ENCODE measurements at regions not wholly inside any gene's neighbourhood (a gene's known extent, or its start where the extent isn't known, plus 50 kb on each side); places are given as distances from the start of the nearest gene placed in this dataset.

DNA sequence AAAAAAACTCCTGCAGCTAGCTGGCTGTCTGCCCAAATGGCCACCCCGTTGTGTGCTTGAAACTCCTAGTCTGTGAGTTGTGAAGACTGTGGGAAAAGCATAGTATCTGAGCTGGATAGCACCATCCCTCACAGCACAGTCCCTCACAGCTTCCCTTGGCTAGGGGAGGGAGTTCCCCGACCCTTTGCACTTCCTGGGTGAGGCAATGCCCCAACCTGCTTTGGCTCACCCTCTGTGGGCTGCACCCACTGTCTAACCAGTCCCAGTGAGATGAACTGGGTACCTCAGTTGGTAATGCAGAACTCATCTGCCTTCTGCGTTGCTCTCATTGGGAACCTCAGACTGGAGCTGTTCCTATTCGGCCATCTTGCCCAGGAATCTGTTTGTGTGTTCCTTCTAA, 260.6 kb upstream of the STXBP5 start:
- no peaks in the 10 kb centered on the region for H3K4me1 ChIP-seq (ENCODE audit: control insufficient read depth, insufficient read depth, low read length)
- H3K27me3 ChIP-seq (ENCODE audit: control insufficient read depth, insufficient read depth, low read length): no peaks in the 10 kb centered on the region
- H3K36me3 ChIP-seq (ENCODE audit: control insufficient read depth, insufficient read depth, low read length): no peaks in the 10 kb centered on the region
- H3K27ac ChIP-seq (ENCODE audit: low read length): no peak overlapping the region
- WGBS (ENCODE audit: insufficient coverage, low lambda C conversion rate): no CpG with 5 or more reads among the region's 4 CpGs
- no peak for DNase-seq
- H3K9me3 ChIP-seq (ENCODE audit: control insufficient read depth, low read depth, low read length): no peaks in the 10 kb centered on the region
- no peak overlapping the region for H3K4me3 ChIP-seq (ENCODE audit: low read length)

- Histone ChIP-seq H3K9me3 (ENCODE audit: control insufficient read depth, low read depth, low read length) (no peaks in the 10 kb centered on the region), H3K36me3 (ENCODE audit: control insufficient read depth, insufficient read depth, low read length) (no peaks in the 10 kb centered on the region)
- no peak for DNase-seq
These were observed 260.1 kb upstream of the STXBP5 start for GRCh38 chr6:146944077-146944476.

GRCh38 chr6:146944809-146945208, 259.4 kb upstream of the STXBP5 start:
- Histone ChIP-seq H3K36me3 (ENCODE audit: control insufficient read depth, insufficient read depth, low read length) (no peaks in the 10 kb centered on the region), H3K4me3 (ENCODE audit: low read length) (no peak overlapping the region), H3K27me3 (ENCODE audit: control insufficient read depth, insufficient read depth, low read length) (no peaks in the 10 kb centered on the region), H3K4me1 (ENCODE audit: control insufficient read depth, insufficient read depth, low read length) (no peaks in the 10 kb centered on the region), H3K27ac (ENCODE audit: low read length) (no peak overlapping the region), H3K9me3 (ENCODE audit: control insufficient read depth, low read depth, low read length) (no peaks in the 10 kb centered on the region)
- 70% methylated on average over 2 of the region's 2 CpGs for WGBS (ENCODE audit: insufficient coverage, low lambda C conversion rate)
- DNase-seq: no peak

More at GRCh38 chr6:146944077-146944476, 260.1 kb upstream of the STXBP5 start:
- no peak overlapping the region for H3K4me3 ChIP-seq (ENCODE audit: low read length)
- no peaks in the 10 kb centered on the region for H3K4me1 ChIP-seq (ENCODE audit: control insufficient read depth, insufficient read depth, low read length)
- H3K27ac ChIP-seq (ENCODE audit: low read length): no peak overlapping the region
- no peaks in the 10 kb centered on the region for H3K27me3 ChIP-seq (ENCODE audit: control insufficient read depth, insufficient read depth, low read length)

- WGBS (ENCODE audit: insufficient coverage, low lambda C conversion rate): no CpG with 5 or more reads among the region's 1 CpG
- Histone ChIP-seq H3K4me3 (ENCODE audit: low read length) (no peak overlapping the region), H3K27me3 (ENCODE audit: control insufficient read depth, insufficient read depth, low read length) (no peaks in the 10 kb centered on the region), H3K27ac (ENCODE audit: low read length) (no peak overlapping the region), H3K9me3 (ENCODE audit: control insufficient read depth, low read depth, low read length) (no peaks in the 10 kb centered on the region), H3K36me3 (ENCODE audit: control insufficient read depth, insufficient read depth, low read length) (no peaks in the 10 kb centered on the region), H3K4me1 (ENCODE audit: control insufficient read depth, insufficient read depth, low read length) (no peaks in the 10 kb centered on the region)
- no peak for DNase-seq
These were observed 257.7 kb upstream of the STXBP5 start for GRCh38 chr6:146946559-146946958.

DNA sequence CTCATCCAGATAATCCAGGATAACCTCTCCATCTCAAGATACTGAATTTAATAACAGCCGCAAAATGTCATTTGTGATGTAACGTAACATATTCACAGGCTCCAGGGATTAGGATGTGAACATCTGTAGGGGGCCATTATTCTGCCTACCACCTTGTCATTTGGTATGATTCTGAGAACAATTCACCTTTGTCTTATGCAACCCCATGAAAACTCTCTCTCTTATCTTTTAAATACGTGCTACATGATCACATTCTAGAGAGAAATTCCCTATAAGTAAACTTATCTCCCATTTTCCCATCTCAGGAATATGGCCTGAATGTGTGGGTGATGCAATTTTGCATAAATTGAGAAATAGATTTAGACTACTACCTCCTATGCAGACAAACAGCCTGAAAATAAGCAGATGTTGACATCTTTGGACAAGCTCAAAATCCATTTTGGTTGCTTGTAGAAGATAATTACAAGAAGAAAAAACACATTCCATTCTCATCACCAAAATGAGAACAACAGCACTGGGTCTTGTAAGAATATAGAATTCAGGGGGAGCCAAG, 255.4 kb upstream of the STXBP5 start:
- Histone ChIP-seq H3K27me3 (ENCODE audit: control insufficient read depth, insufficient read depth, low read length) (no peaks in the 10 kb centered on the region), H3K4me1 (ENCODE audit: control insufficient read depth, insufficient read depth, low read length) (no peaks in the 10 kb centered on the region), H3K9me3 (ENCODE audit: control insufficient read depth, low read depth, low read length) (no peaks in the 10 kb centered on the region), H3K4me3 (ENCODE audit: low read length) (no peak overlapping the region), H3K36me3 (ENCODE audit: control insufficient read depth, insufficient read depth, low read length) (no peaks in the 10 kb centered on the region), H3K27ac (ENCODE audit: low read length) (no peak overlapping the region)
- 60% methylated on average over 1 of the region's 3 CpGs for WGBS (ENCODE audit: insufficient coverage, low lambda C conversion rate)
- DNase-seq: no peak

DNA sequence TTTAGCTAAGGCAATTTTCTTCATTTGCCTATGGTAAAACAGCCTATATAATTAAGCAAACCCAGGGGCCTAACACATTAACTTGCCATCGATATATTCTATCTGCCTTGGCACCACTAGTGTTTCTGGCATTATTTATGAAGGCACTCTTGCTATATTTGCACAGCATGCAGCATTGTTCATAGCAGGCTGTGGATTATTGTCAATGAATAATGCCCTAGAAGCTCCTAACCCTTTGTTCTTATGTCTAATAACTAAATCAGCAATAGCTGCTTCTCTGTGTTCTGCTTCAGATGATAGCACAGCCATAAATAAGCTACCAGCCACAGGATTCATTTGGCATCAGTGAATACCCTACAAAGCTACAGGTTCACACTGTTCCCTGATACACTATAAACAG, 254.8 kb upstream of the STXBP5 start:
- WGBS (ENCODE audit: insufficient coverage, low lambda C conversion rate): no CpG with 5 or more reads among the region's 1 CpG
- Histone ChIP-seq H3K9me3 (ENCODE audit: control insufficient read depth, low read depth, low read length) (no peaks in the 10 kb centered on the region), H3K27me3 (ENCODE audit: control insufficient read depth, insufficient read depth, low read length) (no peaks in the 10 kb centered on the region), H3K4me1 (ENCODE audit: control insufficient read depth, insufficient read depth, low read length) (no peaks in the 10 kb centered on the region), H3K27ac (ENCODE audit: low read length) (no peak overlapping the region), H3K4me3 (ENCODE audit: low read length) (no peak overlapping the region), H3K36me3 (ENCODE audit: control insufficient read depth, insufficient read depth, low read length) (no peaks in the 10 kb centered on the region)
- DNase-seq: no peak

GRCh38 chr6:146950351-146950835, 253.8 kb upstream of the STXBP5 start:
- H3K36me3 ChIP-seq (ENCODE audit: control insufficient read depth, insufficient read depth, low read length): no peaks in the 10 kb centered on the region
- peak; percentile 86 to 94 for DNase-seq
- WGBS (ENCODE audit: insufficient coverage, low lambda C conversion rate): no CpG with 5 or more reads among the region's 7 CpGs
- no peak overlapping the region for H3K4me3 ChIP-seq (ENCODE audit: low read length)
- H3K9me3 ChIP-seq (ENCODE audit: control insufficient read depth, low read depth, low read length): no peaks in the 10 kb centered on the region
- no peaks in the 10 kb centered on the region for H3K27me3 ChIP-seq (ENCODE audit: control insufficient read depth, insufficient read depth, low read length)
- H3K4me1 ChIP-seq (ENCODE audit: control insufficient read depth, insufficient read depth, low read length): no peaks in the 10 kb centered on the region
- H3K27ac ChIP-seq (ENCODE audit: low read length): peak overlapping the region; percentile 55

- no peaks in the 10 kb centered on the region for H3K36me3 ChIP-seq (ENCODE audit: control insufficient read depth, insufficient read depth, low read length)
- no peak for DNase-seq
- H3K9me3 ChIP-seq (ENCODE audit: control insufficient read depth, low read depth, low read length): no peaks in the 10 kb centered on the region
- no peaks in the 10 kb centered on the region for H3K4me1 ChIP-seq (ENCODE audit: control insufficient read depth, insufficient read depth, low read length)
- H3K4me3 ChIP-seq (ENCODE audit: low read length): no peak overlapping the region
- H3K27me3 ChIP-seq (ENCODE audit: control insufficient read depth, insufficient read depth, low read length): no peaks in the 10 kb centered on the region
- H3K27ac ChIP-seq (ENCODE audit: low read length): no peak overlapping the region
These were observed 248.6 kb upstream of the STXBP5 start for GRCh38 chr6:146955570-146955969.

GRCh38 chr6:146957181-146958093, 246.8 kb upstream of the STXBP5 start:
- no peak for DNase-seq
- no peak overlapping the region for H3K27ac ChIP-seq (ENCODE audit: low read length)
- WGBS (ENCODE audit: insufficient coverage, low lambda C conversion rate): no CpG with 5 or more reads among the region's 5 CpGs
- H3K27me3 ChIP-seq (ENCODE audit: control insufficient read depth, insufficient read depth, low read length): no peaks in the 10 kb centered on the region
- H3K4me1 ChIP-seq (ENCODE audit: control insufficient read depth, insufficient read depth, low read length): no peaks in the 10 kb centered on the region
- no peaks in the 10 kb centered on the region for H3K36me3 ChIP-seq (ENCODE audit: control insufficient read depth, insufficient read depth, low read length)
- no peak overlapping the region for H3K4me3 ChIP-seq (ENCODE audit: low read length)
- no peaks in the 10 kb centered on the region for H3K9me3 ChIP-seq (ENCODE audit: control insufficient read depth, low read depth, low read length)

DNA sequence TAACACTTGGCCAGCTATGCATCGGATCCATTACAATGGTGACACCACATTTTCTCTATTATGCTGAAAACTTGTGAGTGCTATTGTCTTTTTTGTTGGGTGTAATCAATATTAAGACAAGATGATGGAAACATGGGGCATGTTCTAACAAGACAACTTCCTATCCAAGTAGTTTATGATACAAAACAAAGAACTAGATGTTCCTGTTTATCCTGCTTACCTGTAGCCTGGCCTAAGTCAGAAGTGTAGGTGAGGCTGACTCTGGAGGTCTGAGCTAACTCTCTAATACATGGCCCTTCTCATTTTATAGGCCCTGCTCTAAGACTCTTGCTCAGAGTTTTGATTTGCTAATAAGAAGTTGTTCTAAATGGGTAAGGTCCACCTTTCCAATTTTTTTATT, 242.4 kb upstream of the STXBP5 start:
- Histone ChIP-seq H3K4me1 (ENCODE audit: control insufficient read depth, insufficient read depth, low read length) (no peaks in the 10 kb centered on the region), H3K36me3 (ENCODE audit: control insufficient read depth, insufficient read depth, low read length) (no peaks in the 10 kb centered on the region)
- WGBS (ENCODE audit: insufficient coverage, low lambda C conversion rate): no CpG with 5 or more reads among the region's 1 CpG

DNA sequence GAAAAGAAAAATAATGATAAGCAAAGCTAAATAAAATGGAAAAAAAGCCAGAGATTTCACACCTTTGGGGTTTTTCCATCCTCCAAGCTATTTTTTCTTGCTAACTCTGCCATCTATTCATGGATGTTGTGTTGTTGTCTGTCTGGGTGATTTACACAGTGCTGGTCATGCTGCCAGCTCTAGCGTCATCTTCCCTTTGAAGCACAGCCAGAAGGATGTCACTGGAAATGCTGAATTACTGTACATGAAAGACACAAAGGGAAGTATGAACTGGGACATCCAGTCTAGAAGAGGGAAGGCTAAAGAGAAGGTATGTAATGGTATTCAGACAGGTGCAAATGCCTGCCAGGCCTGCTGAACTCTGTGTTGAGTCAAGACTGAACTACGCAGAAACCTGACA, 241.9 kb upstream of the STXBP5 start:
- Histone ChIP-seq H3K27me3 (ENCODE audit: control insufficient read depth, insufficient read depth, low read length) (no peaks in the 10 kb centered on the region), H3K4me3 (ENCODE audit: low read length) (no peak overlapping the region), H3K4me1 (ENCODE audit: control insufficient read depth, insufficient read depth, low read length) (no peaks in the 10 kb centered on the region), H3K36me3 (ENCODE audit: control insufficient read depth, insufficient read depth, low read length) (no peaks in the 10 kb centered on the region), H3K27ac (ENCODE audit: low read length) (no peak overlapping the region), H3K9me3 (ENCODE audit: control insufficient read depth, low read depth, low read length) (peaks cover 18% of the 10 kb centered on the region)
- no CpG with 5 or more reads among the region's 2 CpGs for WGBS (ENCODE audit: insufficient coverage, low lambda C conversion rate)
- no peak for DNase-seq

More for the DNA sequence above, 242.4 kb upstream of the STXBP5 start:
- Histone ChIP-seq H3K27me3 (ENCODE audit: control insufficient read depth, insufficient read depth, low read length) (no peaks in the 10 kb centered on the region), H3K9me3 (ENCODE audit: control insufficient read depth, low read depth, low read length) (peaks cover 18% of the 10 kb centered on the region), H3K27ac (ENCODE audit: low read length) (no peak overlapping the region), H3K4me3 (ENCODE audit: low read length) (no peak overlapping the region)
- DNase-seq: no peak

Measured in large intestine (tissue), 3 donors.